ENCODE measurements at regions not wholly inside any gene's neighbourhood (a gene's known extent, or its start where the extent isn't known, plus 50 kb on each side); places are given as distances from the start of the nearest gene placed in this dataset.

GRCh38 chr13:63201493-63201892, 1785.8 kb upstream of the PCDH20 start:
- no peak for ATAC-seq
- BruUV-seq (replicated peaks) = no TSS peak
- no peak overlapping the region for H3K9ac ChIP-seq (ENCODE audit: low read length)
- H3K79me2 ChIP-seq (ENCODE audit: insufficient read depth, low read length) = no peaks in the 10 kb centered on the region
- H3K4me1 ChIP-seq (ENCODE audit: control insufficient read depth in 1 of 2, insufficient read depth in 2 of 2, low read length in 2 of 2) = no peaks in the 10 kb centered on the region
- intact Hi-C loops (cut with micrococcal nuclease) = no loop called here
- H3K27ac ChIP-seq (ENCODE audit: low read depth, low read length) = no peak overlapping the region
- ChIA-PET CTCF (no interaction called here), POLR2A (no interaction called here), RAD21 (ENCODE audit: low non-redundant PET in 1 of 2, low total read pairs in 2 of 2, uncharacterized antibody in 2 of 2, unreplicated experiment in 2 of 2) (no interaction called here)
- no peak for DNase-seq (ENCODE audit: low read depth, low spot score)
- H3K4me2 ChIP-seq (ENCODE audit: low read length) = no peak overlapping the region
- H3K9me2 ChIP-seq (ENCODE audit: insufficient read depth) = no peaks in the 10 kb centered on the region
- H4K20me1 ChIP-seq (ENCODE audit: insufficient read depth) = no peaks in the 10 kb centered on the region
- no peak for TF ChIP-seq JUND (IDR thresholded peaks at IDR 0.05)
- TF ChIP-seq CTCF (IDR thresholded peaks at IDR 0.05 in 2 of 3, conservative IDR thresholded peaks at IDR 0.05 in 1 of 3; ENCODE audit: borderline replicate concordance in 1 of 3, insufficient read depth in 1 of 3, low read depth in 2 of 3, low read length in 2 of 3) = no peak
- no peak for TF ChIP-seq RAD21 (IDR thresholded peaks at IDR 0.05; ENCODE audit: low read depth)
- TF ChIP-seq ZBTB33 (IDR thresholded peaks at IDR 0.05; ENCODE audit: extremely low read depth, insufficient replicate concordance, low read length) = no peak
- no peak for TF ChIP-seq REST (IDR thresholded peaks at IDR 0.05; ENCODE audit: low read depth)
- TF ChIP-seq TCF7L2 (IDR thresholded peaks at IDR 0.05; ENCODE audit: borderline replicate concordance, extremely low read depth, insufficient read depth, insufficient read length) = no peak
- no peak for TF ChIP-seq CEBPB (IDR thresholded peaks at IDR 0.05; ENCODE audit: low read depth)
- no peak for TF ChIP-seq ELF1 (IDR thresholded peaks at IDR 0.05; ENCODE audit: borderline replicate concordance, low read depth)
- H3K27me3 ChIP-seq (ENCODE audit: insufficient read depth, low read length) = no peaks in the 10 kb centered on the region
- H3K9me3 ChIP-seq (ENCODE audit: control insufficient read depth in 1 of 2, insufficient read depth in 1 of 2, low read depth in 1 of 2, low read length in 2 of 2) = no peaks in the 10 kb centered on the region
- no peak overlapping the region for H2AFZ ChIP-seq (ENCODE audit: low read depth, low read length, poor library complexity, severe bottlenecking)
- H3K4me3 ChIP-seq (replicated peaks in 1 of 2; ENCODE audit: low read depth in 1 of 2, low read length in 2 of 2) = no peak overlapping the region
- no peaks in the 10 kb centered on the region for H3K36me3 ChIP-seq (ENCODE audit: control insufficient read depth in 1 of 2, insufficient read depth in 2 of 2, low read length in 2 of 2)

All from HCT116 (cell line).